ENCODE measurements at regions not wholly inside any gene's neighbourhood (a gene's known extent, or its start where the extent isn't known, plus 50 kb on each side); places are given as distances from the start of the nearest gene placed in this dataset.

DNA sequence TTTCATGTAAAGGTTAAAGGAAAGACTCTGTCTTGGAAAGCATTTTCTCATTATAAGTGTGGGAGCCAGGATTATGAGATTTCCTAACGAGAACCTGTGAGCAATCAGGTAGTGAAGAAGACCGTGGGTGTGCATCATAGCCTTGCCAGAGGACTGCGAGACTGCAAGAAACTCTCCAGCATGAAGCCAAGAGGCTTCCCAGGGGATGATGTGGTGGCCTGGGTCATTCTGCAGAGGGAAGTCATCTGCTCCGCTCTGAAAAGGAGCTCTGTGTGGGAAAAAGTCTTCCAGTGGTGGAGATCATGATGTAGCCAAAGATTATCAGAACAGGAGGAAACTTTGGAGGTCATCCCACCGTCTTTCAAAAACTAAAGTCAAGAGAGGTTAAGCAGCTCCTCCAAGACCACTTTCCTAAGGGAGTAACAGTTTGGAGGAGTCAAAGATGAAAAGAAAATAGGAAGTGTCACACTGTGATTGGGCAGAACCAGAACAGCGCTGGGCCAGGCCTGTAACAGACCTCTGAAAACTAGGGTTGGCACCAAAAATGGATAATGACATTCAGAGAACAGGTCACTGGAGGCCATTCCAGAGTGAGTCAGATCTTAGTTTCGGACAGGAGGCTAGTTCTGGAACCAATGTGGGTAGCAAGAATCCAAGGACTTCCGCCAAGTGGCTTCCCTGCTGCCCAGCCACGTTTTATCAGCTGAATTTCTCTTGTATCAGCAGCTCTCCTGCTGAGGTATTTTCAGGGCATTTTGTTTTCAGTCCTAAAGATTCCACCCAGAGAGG lies 113.0 kb downstream of the LRATD1 start:
- Histone ChIP-seq H3K4me1 (ENCODE audit: control insufficient read depth in 1 of 2, insufficient read depth in 1 of 2, low read depth in 1 of 2, low read length in 1 of 2) (no peaks in the 10 kb centered on the region), H3K27me3 (no peaks in the 10 kb centered on the region), H3K36me3 (no peaks in the 10 kb centered on the region), H3K9me3 (peaks cover 3% of the 10 kb centered on the region), H3K4me3 (ENCODE audit: low read depth in 1 of 2, low read length in 1 of 2) (no peak overlapping the region), H3K27ac (no peak overlapping the region)
- TF ChIP-seq, protein P1, sequence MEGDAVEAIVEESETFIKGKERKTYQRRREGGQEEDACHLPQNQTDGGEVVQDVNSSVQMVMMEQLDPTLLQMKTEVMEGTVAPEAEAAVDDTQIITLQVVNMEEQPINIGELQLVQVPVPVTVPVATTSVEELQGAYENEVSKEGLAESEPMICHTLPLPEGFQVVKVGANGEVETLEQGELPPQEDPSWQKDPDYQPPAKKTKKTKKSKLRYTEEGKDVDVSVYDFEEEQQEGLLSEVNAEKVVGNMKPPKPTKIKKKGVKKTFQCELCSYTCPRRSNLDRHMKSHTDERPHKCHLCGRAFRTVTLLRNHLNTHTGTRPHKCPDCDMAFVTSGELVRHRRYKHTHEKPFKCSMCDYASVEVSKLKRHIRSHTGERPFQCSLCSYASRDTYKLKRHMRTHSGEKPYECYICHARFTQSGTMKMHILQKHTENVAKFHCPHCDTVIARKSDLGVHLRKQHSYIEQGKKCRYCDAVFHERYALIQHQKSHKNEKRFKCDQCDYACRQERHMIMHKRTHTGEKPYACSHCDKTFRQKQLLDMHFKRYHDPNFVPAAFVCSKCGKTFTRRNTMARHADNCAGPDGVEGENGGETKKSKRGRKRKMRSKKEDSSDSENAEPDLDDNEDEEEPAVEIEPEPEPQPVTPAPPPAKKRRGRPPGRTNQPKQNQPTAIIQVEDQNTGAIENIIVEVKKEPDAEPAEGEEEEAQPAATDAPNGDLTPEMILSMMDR (IDR thresholded peaks at IDR 0.05): no peak

DNA sequence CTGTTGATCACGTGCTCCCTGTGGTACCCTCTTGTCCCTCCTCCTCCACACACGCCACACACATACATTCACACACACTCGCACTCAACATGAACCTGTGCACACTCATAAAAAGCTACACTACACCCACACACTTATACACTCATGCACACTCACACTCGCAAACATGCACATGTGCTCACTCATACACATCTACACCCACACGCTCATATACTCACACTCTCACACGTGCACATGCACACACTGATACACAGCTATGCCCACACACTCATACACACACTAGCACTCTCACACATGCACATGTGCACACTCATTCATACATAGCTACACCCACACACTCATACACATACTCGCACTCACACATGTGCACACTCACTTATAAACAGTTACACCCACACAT lies 113.6 kb downstream of the LRATD1 start:
- Histone ChIP-seq H3K4me1 (ENCODE audit: control insufficient read depth in 1 of 2, insufficient read depth in 1 of 2, low read depth in 1 of 2, low read length in 1 of 2) (no peaks in the 10 kb centered on the region), H3K36me3 (no peaks in the 10 kb centered on the region)
- TF ChIP-seq, protein P1 (IDR thresholded peaks at IDR 0.05): no peak

DNA sequence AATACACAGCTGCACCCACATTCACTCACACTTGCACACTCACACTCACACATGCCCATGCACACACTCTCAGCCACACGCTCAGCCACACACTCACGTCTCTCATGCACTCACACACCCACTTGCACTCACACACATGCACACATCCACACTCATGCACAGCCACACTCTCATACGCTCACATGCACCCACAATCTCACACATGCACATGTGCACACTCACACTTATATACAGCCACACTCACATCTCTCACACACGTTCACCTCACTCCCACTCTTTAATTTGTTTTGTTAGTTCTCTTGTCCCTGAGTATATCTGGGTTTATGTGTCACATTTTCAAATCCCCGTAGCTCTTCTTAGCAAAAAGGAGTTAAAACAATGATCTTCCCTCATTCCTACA lies 114.9 kb downstream of the LRATD1 start:
- Histone ChIP-seq H3K27ac (no peak overlapping the region), H3K4me3 (ENCODE audit: low read depth in 1 of 2, low read length in 1 of 2) (no peak overlapping the region), H3K9me3 (peaks cover 3% of the 10 kb centered on the region)

More for the DNA sequence above, 113.6 kb downstream of the LRATD1 start:
- peaks cover 3% of the 10 kb centered on the region for H3K9me3 ChIP-seq
- no peak overlapping the region for H3K27ac ChIP-seq
- no peak overlapping the region for H3K4me3 ChIP-seq (ENCODE audit: low read depth in 1 of 2, low read length in 1 of 2)
- no peaks in the 10 kb centered on the region for H3K27me3 ChIP-seq

DNA sequence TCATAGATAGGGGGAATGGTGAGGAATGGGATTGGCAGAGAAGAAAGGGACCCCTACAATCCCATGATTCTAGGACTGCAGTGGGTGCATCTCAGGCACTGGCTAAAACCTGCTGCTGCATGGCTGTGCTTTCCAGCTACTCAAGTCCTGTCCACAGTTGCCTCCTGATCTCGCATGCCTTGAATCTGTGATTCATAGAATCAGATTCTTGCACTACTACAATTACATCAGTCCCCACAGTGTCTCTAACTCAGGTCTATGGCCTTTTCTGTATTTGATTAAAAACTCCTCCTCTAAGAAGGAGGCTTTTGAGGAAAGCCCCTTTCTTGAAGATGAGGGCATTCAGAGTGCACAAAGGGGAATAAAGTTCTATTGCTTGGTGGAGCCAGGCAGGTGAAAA lies 117.4 kb downstream of the LRATD1 start:
- Histone ChIP-seq H3K4me3 (ENCODE audit: low read depth in 1 of 2, low read length in 1 of 2) (no peak overlapping the region), H3K9me3 (peaks cover 3% of the 10 kb centered on the region), H3K27ac (no peak overlapping the region), H3K4me1 (ENCODE audit: control insufficient read depth in 1 of 2, insufficient read depth in 1 of 2, low read depth in 1 of 2, low read length in 1 of 2) (no peaks in the 10 kb centered on the region), H3K27me3 (no peaks in the 10 kb centered on the region), H3K36me3 (no peaks in the 10 kb centered on the region)
- TF ChIP-seq, protein P1 (IDR thresholded peaks at IDR 0.05): no peak

More for the DNA sequence above, 114.9 kb downstream of the LRATD1 start:
- H3K4me1 ChIP-seq (ENCODE audit: control insufficient read depth in 1 of 2, insufficient read depth in 1 of 2, low read depth in 1 of 2, low read length in 1 of 2): no peaks in the 10 kb centered on the region
- TF ChIP-seq, protein P1 (IDR thresholded peaks at IDR 0.05): no peak
- no peaks in the 10 kb centered on the region for H3K27me3 ChIP-seq
- no peaks in the 10 kb centered on the region for H3K36me3 ChIP-seq

DNA sequence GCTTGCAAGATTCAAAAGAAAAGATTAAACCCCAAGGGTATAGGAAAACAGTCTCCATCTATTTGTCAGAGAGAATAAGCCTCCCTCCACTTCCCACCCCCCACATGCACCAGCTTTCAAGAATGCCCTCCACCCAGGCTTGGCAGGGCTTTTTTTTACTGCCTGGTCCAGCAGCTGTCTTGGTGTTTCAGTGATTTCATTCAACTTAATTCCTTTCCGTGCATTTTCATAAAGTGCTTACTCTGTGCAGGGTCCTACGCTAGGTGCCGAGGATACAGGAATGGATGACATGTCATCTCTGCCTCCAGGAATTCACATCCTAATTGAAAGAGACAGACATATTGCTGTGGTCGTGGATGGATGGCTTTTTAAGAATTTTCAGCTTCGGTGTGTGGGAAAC lies 117.9 kb downstream of the LRATD1 start:
- Histone ChIP-seq H3K9me3 (peaks cover 3% of the 10 kb centered on the region), H3K27ac (no peak overlapping the region), H3K4me3 (ENCODE audit: low read depth in 1 of 2, low read length in 1 of 2) (no peak overlapping the region), H3K4me1 (ENCODE audit: control insufficient read depth in 1 of 2, insufficient read depth in 1 of 2, low read depth in 1 of 2, low read length in 1 of 2) (no peaks in the 10 kb centered on the region), H3K27me3 (no peaks in the 10 kb centered on the region), H3K36me3 (no peaks in the 10 kb centered on the region)
- TF ChIP-seq, protein P1 (IDR thresholded peaks at IDR 0.05): no peak
